ENCODE measurements at regions not wholly inside any gene's neighbourhood (a gene's known extent, or its start where the extent isn't known, plus 50 kb on each side); places are given as distances from the start of the nearest gene placed in this dataset.

GRCh38 chr13:74201530-74201929, 67.3 kb upstream of the KLF12 start:
- DNase-seq (ENCODE audit: low spot score), result no peak

GRCh38 chr13:74200081-74200480, 65.9 kb upstream of the KLF12 start:
- no peak for DNase-seq (ENCODE audit: low spot score)

DNA sequence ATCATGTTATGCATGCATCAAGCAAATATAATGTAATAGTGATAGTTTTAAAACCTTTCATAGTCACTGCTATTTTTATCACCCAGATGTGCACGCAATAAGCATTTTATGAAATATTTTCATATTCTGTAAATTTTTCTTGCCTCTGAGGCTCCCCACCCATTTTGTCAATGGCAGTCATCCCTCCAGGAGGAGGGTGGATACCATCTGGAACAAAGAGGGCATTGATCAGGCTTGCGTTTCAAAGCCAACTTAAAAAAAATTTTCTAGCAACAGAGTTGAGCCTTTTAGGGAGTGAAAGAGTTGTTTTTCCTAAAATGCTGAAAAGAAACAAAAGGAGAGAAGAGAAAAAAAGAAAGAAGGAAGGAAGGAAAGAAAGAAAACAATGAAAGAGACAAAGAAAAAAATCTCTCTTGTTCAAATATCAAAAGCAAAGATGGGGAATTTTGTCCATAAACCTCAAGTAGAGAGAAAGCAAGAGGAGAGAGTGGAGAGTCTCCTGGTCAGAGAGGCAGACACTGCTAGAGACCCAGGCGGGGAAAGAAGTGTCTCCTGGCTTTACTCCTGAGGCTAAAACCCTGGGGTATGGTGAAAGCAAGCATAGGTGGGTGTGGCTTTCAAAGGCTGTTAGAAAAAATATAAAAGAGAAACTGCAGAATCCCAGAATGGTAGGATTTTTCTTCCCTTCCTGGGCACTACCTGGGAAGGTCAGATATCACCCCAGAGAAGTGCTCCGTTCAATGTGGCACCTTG, 63.6 kb upstream of the KLF12 start:
- no peak for DNase-seq (ENCODE audit: low spot score)

- no peak for DNase-seq (ENCODE audit: low spot score)
Measured at GRCh38 chr13:74194846-74195245, 60.6 kb upstream of the KLF12 start.

GRCh38 chr13:74193391-74193790, 59.2 kb upstream of the KLF12 start:
- DNase-seq (ENCODE audit: low spot score), result no peak

GRCh38 chr13:74191410-74191809, 57.2 kb upstream of the KLF12 start:
- no peak for DNase-seq (ENCODE audit: low spot score)

DNA sequence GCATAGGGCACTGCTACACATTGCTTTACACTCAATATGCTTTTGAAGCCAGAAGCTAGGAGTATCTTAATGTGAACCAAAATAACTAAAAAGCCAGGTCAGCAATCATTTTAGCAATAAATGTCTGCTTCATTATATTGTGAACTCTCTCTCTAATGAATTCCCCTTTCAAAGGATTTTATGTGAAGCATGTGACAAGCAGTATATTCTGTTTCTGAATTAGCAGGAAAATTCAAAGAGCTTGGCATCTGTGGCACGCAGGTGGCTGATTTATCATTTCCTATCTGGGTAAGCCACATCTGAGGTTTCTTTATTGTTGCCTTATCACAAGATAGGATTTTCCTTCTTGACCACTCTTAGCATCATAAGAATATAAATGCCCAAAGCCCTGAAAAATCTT, 56.8 kb upstream of the KLF12 start:
- DNase-seq (ENCODE audit: low spot score), result no peak

GRCh38 chr13:74187564-74187963, 53.4 kb upstream of the KLF12 start:
- DNase-seq (ENCODE audit: low spot score), result peak; percentile 16

- DNase-seq (ENCODE audit: low spot score), result no peak
Measured at GRCh38 chr13:74184283-74184682, 50.1 kb upstream of the KLF12 start.
